BJ (cell line): ENCODE measurements at regions not wholly inside any gene's neighbourhood (a gene's known extent, or its start where the extent isn't known, plus 50 kb on each side); places are given as distances from the start of the nearest gene placed in this dataset.

ENCODE experiments used
- CTCF ChIA-PET: fragments of 350-600 bp; formaldehyde crosslinking; extraction: SDS; loops from one replicate; lab custom pipeline; 2021; ENCODE audit warnings: antibody characterized with exemption, inconsistent platforms; lab: Yijun Ruan, JAX
- POLR2A ChIA-PET: fragments of 300-600 bp; sonication (Branson Sonifier 250); formaldehyde crosslinking; extraction: SDS; loops from one replicate; lab custom pipeline; 2021; ENCODE audit warnings: antibody characterized with exemption; lab: Charles Lee
- DNase-seq: peaks from one replicate; pipeline ENCODE4 v3.0.0-alpha.2; 2011; ENCODE audit warnings: low read depth
- H3K27me3 ChIP-seq: 2 replicates; pipeline ENCODE4 v1.6.0; 2011; ENCODE audit warnings: low read length; ENCODE audit not compliant: control insufficient read depth, insufficient read depth
- H3K36me3 ChIP-seq: 2 replicates; pipeline ENCODE4 v1.5.1; 2011; ENCODE audit warnings: low read length; ENCODE audit not compliant: control insufficient read depth, insufficient read depth
- H3K4me3 ChIP-seq: 2 replicates; pipeline ENCODE4 v1.5.1; 2011; ENCODE audit warnings: low read depth, mild to moderate bottlenecking, control low read depth, low read length
- CTCF ChIP-seq: IDR thresholded peaks from 2 replicates; pipeline ENCODE4 v1.5.1; 2011; ENCODE audit warnings: low read depth, mild to moderate bottlenecking, control low read depth, inconsistent platforms, low read length, moderate library complexity; ENCODE audit not compliant: insufficient read depth

- H3K36me3 ChIP-seq, result no peaks in the 10 kb centered on the region
- DNase-seq, result no peak
- no peaks in the 10 kb centered on the region for H3K27me3 ChIP-seq
- H3K4me3 ChIP-seq, result no peak overlapping the region
- TF ChIP-seq CTCF, result no peak
- ChIA-PET POLR2A (no interaction called here), CTCF (no interaction called here)
Measured at GRCh38 chr2:7891312-7891711, 790.5 kb upstream of the ID2 start.

GRCh38 chr2:7895289-7895688 is 786.6 kb upstream of the ID2 start:
- Histone ChIP-seq H3K4me3 (no peak overlapping the region), H3K27me3 (no peaks in the 10 kb centered on the region; the same call in 1 of the 2 replicates), H3K36me3 (no peaks in the 10 kb centered on the region)
- TF ChIP-seq CTCF, result no peak
- DNase-seq, result no peak
- ChIA-PET CTCF (no interaction called here), POLR2A (no interaction called here)

DNA sequence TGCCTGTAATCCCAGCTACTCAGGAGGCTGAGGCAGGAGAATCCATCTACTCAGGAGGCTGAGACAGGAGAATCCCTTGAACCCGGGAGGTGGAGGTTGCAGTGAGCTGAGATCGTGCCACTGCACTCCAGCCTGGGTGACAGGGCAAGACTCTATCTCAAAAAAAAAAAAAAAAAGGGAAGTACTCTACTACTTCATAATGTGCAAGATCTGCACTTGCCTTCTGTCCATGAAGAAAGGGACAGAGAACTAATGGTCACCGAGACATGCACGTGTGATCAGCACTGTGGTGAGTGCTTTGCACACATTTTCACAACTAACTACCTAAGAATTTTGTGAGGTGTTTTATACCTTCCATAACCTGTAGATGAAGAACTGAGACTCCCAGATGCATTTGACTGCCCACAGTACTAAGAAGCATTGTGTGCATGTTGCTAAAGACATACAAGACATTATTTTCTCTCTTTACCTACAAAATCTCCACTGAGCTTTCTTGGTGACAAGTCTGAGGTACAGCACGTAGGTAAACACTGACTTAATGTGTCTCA is 784.8 kb upstream of the ID2 start:
- no peak for DNase-seq
- POLR2A ChIA-PET, result no interaction called here
- Histone ChIP-seq H3K36me3 (no peaks in the 10 kb centered on the region), H3K4me3 (no peak overlapping the region), H3K27me3 (no peaks in the 10 kb centered on the region; the same call in 1 of the 2 replicates)
- no peak for TF ChIP-seq CTCF
- CTCF ChIA-PET, result interaction anchor here (0.7 kb wide), 1 partner anchor 1489 kb away, joined by 3 read pairs; no protein-coding TSS in a partner anchor

GRCh38 chr2:7899241-7899640 is 782.6 kb upstream of the ID2 start:
- no peaks in the 10 kb centered on the region; the same call in 1 of the 2 replicates for H3K27me3 ChIP-seq
- no peak for DNase-seq
- no peak for TF ChIP-seq CTCF
- H3K36me3 ChIP-seq, result no peaks in the 10 kb centered on the region
- no peak overlapping the region for H3K4me3 ChIP-seq
- POLR2A ChIA-PET, result no interaction called here
- CTCF ChIA-PET, result no interaction called here

DNA sequence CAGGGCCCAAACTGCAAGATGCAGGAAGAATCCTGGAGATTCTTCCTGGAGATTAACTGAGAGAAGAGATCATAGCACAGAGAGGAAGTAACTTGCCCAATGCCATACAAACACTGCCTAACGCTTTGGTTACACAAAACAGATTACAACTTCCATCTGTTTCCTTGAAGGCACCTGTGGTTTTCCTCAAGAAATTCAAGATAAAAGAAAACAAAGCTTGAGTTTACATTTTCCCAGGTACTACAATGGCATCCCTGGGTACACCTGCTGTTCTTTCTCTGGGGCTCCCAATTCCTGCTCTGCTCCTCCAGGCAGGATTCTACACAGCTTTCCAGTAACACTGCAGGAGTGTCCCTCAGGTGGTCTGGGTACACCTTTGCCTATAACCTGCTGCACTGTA is 781.9 kb upstream of the ID2 start:
- no peak overlapping the region for H3K4me3 ChIP-seq
- H3K36me3 ChIP-seq, result no peaks in the 10 kb centered on the region
- DNase-seq, result no peak
- H3K27me3 ChIP-seq, result no peaks in the 10 kb centered on the region; the same call in 1 of the 2 replicates
- POLR2A ChIA-PET, result no interaction called here
- no peak for TF ChIP-seq CTCF
- CTCF ChIA-PET, result no interaction called here
